Type B pancreatic cell (in vitro differentiated cells): ENCODE measurements at regions not wholly inside any gene's neighbourhood (a gene's known extent, or its start where the extent isn't known, plus 50 kb on each side); places are given as distances from the start of the nearest gene placed in this dataset.

Experiments
- DNase-seq: peaks from one replicate; pipeline ENCODE4 v3.0.0; 2021; ENCODE audit warnings: mixed read lengths; ENCODE audit not compliant: unreplicated experiment; ENCODE audit errors: extremely low spot score
- H3K27ac Mint-ChIP-seq: 2 replicates; pipeline ENCODE4 v1.8.0; 2021; ENCODE audit warnings: mild to moderate bottlenecking, mixed read lengths
- H3K27me3 Mint-ChIP-seq: 2 replicates; pipeline ENCODE4 v1.8.0; 2021; ENCODE audit warnings: mixed read lengths
- H3K36me3 Mint-ChIP-seq: 2 replicates; pipeline ENCODE4 v1.8.0; 2021; ENCODE audit warnings: mixed read lengths
- H3K4me1 Mint-ChIP-seq: one replicate; pipeline ENCODE4 v1.8.0; 2021; ENCODE audit warnings: mixed read lengths; ENCODE audit not compliant: unreplicated experiment
- H3K4me3 Mint-ChIP-seq: 2 replicates; pipeline ENCODE4 v1.8.0; 2021; ENCODE audit warnings: mild to moderate bottlenecking, mixed read lengths
- H3K9me3 Mint-ChIP-seq: 2 replicates; pipeline ENCODE4 v1.8.0; 2021; ENCODE audit warnings: mixed read lengths
- TF ChIP-seq, protein P1 (sequence below): fragments of 200-600 bp; sonication (generic); conservative IDR thresholded peaks from 2 replicates; pipeline ENCODE4 v1.5.0; 2021; ENCODE audit warnings: antibody characterized with exemption, mild to moderate bottlenecking

DNA sequence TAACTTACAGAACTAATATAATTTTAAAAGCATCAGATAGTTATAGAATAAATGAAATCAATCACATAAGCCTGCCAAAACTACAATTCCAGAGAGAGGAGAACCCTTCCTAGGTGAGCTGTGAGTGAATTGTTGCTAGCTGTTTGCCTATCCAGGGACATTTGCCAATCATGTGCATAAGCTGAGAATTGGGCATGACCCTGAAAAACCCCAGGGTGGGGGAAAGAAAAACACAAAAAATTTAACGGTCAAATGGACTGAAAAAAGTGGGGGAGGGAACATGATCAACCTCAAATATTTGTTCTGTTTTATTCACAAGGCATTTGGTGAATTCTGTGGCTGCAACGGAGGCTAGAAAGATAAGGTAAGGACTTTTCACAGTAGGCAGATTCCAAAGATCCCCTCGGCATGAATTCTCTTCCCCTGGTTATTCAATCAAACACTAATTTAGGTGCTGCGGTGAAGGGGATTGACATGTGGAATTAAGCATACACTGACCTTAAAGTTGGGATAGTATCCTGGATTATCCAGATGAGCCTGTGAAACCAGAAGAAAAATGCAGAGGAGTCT lies 203.9 kb upstream of the RGPD4 start:
- Mint-ChIP-seq H3K4me1 (no peaks in the 10 kb centered on the region), H3K4me3 (no peak overlapping the region), H3K27me3 (no peaks in the 10 kb centered on the region), H3K27ac (no peak overlapping the region), H3K36me3 (no peaks in the 10 kb centered on the region), H3K9me3 (peaks cover 8% of the 10 kb centered on the region)
- no peak for DNase-seq
- TF ChIP-seq, protein P1, sequence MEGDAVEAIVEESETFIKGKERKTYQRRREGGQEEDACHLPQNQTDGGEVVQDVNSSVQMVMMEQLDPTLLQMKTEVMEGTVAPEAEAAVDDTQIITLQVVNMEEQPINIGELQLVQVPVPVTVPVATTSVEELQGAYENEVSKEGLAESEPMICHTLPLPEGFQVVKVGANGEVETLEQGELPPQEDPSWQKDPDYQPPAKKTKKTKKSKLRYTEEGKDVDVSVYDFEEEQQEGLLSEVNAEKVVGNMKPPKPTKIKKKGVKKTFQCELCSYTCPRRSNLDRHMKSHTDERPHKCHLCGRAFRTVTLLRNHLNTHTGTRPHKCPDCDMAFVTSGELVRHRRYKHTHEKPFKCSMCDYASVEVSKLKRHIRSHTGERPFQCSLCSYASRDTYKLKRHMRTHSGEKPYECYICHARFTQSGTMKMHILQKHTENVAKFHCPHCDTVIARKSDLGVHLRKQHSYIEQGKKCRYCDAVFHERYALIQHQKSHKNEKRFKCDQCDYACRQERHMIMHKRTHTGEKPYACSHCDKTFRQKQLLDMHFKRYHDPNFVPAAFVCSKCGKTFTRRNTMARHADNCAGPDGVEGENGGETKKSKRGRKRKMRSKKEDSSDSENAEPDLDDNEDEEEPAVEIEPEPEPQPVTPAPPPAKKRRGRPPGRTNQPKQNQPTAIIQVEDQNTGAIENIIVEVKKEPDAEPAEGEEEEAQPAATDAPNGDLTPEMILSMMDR: no peak

DNA sequence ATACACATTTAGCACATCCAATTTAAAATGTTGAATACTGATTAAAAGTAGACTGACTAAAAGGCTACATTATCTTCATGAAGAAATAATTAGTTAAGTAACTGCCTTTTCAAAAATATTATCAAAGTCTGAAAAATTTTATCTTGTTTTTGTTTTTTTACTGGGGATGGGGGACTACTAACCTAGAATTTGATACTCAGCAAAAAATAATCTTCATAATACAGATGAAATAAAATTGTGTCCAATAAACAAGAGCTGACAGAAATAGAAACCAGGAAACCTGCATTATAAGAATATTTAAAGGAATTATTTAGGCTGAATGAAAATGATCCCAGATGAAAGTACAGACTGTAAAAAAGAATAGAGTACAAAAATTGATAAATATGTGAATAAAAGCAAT lies 200.7 kb upstream of the RGPD4 start:
- H3K9me3 Mint-ChIP-seq: peaks cover 13% of the 10 kb centered on the region
- no peak for DNase-seq
- no peak overlapping the region for H3K4me3 Mint-ChIP-seq
- no peaks in the 10 kb centered on the region for H3K4me1 Mint-ChIP-seq
- no peaks in the 10 kb centered on the region for H3K36me3 Mint-ChIP-seq
- H3K27me3 Mint-ChIP-seq: no peaks in the 10 kb centered on the region
- no peak overlapping the region for H3K27ac Mint-ChIP-seq
- TF ChIP-seq, protein P1: no peak

DNA sequence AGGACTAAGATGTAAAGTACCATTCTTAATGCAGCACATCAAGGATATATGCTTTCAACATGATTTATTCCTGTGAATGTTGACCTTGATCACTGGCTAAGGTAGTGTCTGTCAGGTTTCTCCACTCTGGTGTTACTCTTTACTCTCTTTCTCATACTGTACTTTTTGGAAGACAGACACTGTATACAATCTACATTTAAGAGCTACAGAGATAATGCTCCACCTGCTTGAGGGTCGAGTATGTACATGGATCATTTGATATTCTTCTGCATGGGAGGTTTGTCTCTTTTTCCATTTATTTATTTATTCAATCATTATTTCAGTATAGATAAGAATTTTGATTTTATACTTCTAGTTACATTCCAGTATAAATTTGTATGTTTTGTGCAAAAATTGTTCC lies 199.5 kb upstream of the RGPD4 start:
- H3K4me3 Mint-ChIP-seq: no peak overlapping the region
- peaks cover 13% of the 10 kb centered on the region for H3K9me3 Mint-ChIP-seq
- no peaks in the 10 kb centered on the region for H3K4me1 Mint-ChIP-seq
- no peak overlapping the region for H3K27ac Mint-ChIP-seq
- DNase-seq: no peak
- no peaks in the 10 kb centered on the region for H3K27me3 Mint-ChIP-seq
- no peaks in the 10 kb centered on the region for H3K36me3 Mint-ChIP-seq
- TF ChIP-seq, protein P1: no peak

DNA sequence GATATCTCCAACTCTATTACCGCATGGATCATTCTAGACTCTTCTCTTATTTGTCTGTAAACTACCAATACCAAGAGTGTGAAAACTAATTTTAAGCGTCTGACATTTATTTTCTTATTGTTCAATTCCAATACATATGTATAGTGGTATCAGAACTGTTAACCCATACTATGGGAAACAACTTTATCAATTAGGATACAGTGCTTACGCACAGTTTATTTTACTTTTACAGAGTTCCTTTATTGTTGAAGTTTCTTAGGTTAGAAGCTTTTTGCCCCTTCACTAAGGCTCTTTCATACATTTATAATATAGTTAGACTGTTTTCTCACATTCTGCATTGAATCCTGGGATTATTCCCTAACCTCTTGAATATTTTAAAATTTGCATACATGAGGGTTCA lies 198.8 kb upstream of the RGPD4 start:
- no peak overlapping the region for H3K27ac Mint-ChIP-seq
- H3K9me3 Mint-ChIP-seq: peaks cover 13% of the 10 kb centered on the region

DNA sequence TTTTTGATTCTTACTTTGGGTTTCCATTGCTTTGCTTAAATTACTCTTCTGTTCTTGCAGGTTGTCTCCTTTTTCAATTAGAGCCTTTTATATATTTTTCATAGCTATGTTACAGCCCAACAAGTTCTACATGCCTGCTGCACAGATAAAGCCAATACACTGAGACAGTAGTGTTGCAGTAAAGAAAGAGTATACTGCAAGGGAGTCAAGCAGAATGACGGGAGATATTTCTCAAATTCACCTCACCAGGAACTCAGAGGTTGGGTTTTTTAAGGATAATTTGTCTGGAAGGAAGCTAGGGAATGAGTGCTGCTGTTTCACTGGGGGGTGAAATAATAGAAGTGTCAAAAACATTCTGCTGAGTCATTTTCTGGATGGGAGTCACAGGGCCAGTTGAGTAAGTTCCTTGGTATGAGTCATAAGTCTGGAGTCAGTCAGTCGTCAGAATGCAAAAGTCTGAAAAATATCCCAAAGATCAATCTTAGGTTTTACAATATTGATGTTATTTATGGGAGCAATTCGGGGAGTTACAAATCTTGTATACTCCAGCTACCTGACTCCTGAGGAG lies 193.0 kb upstream of the RGPD4 start:
- H3K36me3 Mint-ChIP-seq: no peaks in the 10 kb centered on the region
- H3K27me3 Mint-ChIP-seq: no peaks in the 10 kb centered on the region
- H3K27ac Mint-ChIP-seq: no peak overlapping the region
- TF ChIP-seq, protein P1: no peak
- DNase-seq: no peak
- H3K9me3 Mint-ChIP-seq: peaks cover 17% of the 10 kb centered on the region
- H3K4me3 Mint-ChIP-seq: no peak overlapping the region
- H3K4me1 Mint-ChIP-seq: no peaks in the 10 kb centered on the region

More for the DNA sequence above, 198.8 kb upstream of the RGPD4 start:
- Mint-ChIP-seq H3K27me3 (no peaks in the 10 kb centered on the region), H3K4me1 (no peaks in the 10 kb centered on the region), H3K4me3 (no peak overlapping the region), H3K36me3 (no peaks in the 10 kb centered on the region)
- TF ChIP-seq, protein P1: no peak
- DNase-seq: no peak

DNA sequence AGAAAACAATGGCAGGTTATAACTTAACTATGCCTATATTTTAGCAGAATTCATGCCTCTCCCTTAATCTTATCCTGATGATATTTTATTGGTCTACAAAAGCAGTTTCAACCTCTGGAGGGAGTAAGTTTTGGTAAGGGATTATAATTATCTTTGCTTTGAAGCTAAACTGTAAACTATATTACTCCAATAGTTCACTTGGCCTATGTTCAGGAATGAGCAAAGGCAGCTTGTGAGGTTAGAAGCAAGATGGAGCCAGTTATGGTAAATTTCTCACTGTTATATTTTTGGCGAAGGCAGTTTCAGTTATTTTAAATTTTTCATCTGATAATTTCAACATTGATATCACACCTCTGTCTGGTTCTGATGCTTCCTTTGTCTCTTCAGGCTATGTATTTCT lies 192.5 kb upstream of the RGPD4 start:
- no peaks in the 10 kb centered on the region for H3K27me3 Mint-ChIP-seq
- peaks cover 13% of the 10 kb centered on the region for H3K9me3 Mint-ChIP-seq
- no peak overlapping the region for H3K4me3 Mint-ChIP-seq
- no peaks in the 10 kb centered on the region for H3K4me1 Mint-ChIP-seq
- H3K36me3 Mint-ChIP-seq: no peaks in the 10 kb centered on the region
- no peak overlapping the region for H3K27ac Mint-ChIP-seq
- TF ChIP-seq, protein P1: no peak
- no peak for DNase-seq
